ENCODE measurements at regions not wholly inside any gene's neighbourhood (a gene's known extent, or its start where the extent isn't known, plus 50 kb on each side); places are given as distances from the start of the nearest gene placed in this dataset.

DNA sequence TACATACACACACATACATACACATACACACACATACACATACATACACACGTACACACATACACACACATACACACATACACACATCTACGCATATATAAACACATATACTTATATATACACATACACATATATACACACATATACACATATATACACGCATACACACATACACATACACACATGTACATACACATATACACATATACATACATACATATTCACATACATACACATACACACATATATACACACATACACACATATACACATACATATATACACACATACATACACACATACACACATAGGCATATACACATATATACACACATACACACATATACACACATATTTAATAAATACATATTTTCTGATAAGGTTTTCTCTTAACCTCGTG lies 324.0 kb downstream of the RPS6KC1 start:
- DNase-seq = no peak

DNA sequence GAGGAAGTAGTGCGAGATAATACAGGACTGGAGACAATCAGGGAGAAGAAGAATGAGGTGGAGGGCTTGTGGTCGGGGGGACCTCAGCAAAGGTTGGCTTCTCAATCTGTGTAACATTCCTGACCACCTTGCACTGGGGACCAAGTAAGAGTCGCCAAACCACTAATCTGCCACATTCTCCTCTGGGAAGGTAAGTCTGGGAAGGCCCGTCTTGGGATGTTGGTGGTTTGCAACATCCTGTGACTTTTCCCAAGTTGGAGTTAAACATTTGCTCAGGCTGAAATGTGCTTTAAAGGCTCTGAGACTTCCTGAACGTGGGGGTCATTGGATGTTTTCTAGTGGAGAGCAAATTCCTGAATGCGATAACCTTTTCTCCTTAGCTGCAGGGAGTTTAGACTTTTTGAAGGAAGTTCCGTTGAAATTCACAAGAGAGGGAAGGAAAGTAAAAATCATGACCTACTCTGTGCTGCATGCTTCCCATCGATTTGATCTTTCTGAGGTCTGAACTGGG lies 325.9 kb downstream of the RPS6KC1 start:
- no peak for DNase-seq

DNA sequence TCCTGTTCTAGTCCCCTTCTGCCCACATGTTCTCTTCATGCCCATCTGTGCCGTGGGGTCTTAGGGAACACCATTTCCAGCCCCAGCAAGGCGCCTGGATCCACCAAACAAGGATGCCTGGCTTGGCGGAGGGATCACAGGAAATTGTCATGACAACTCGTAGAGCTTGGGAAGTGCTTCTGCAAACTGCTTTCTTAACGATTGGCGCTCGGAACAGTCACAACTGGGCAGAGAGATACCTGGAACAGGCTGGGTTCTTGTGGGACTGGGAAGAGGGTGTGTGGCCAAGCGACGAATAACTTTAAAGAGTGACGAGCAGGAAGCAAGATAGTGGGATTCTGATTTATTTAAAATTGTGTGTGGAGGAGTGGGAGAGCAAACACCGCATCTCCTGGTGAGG lies 329.8 kb downstream of the RPS6KC1 start:
- DNase-seq = no peak

DNA sequence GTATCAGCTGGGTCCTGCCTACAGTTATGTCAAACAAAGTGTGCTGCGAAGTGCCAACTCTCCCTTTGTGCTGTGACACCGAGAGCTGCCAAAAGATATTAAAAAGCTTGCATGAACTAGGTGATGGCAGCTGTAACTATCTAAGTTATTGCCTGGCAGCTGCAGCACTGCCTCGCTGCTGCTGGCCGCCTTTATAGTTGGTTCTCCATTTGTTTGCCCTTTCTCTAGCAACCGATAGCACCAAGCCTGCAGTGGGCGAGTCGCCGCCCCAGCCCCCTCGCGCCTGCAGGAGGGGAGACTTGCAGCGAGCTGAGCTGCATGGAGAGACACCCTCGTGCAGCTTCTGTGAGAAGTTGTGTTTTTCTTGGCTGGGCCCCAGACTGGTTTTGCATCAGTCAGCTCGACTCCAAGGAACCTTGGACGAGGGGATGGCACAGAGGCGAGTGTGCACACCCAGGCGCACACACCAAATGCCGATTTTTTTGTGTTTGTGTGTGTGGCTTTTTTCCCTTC lies 330.6 kb downstream of the RPS6KC1 start:
- DNase-seq = no peak

DNA sequence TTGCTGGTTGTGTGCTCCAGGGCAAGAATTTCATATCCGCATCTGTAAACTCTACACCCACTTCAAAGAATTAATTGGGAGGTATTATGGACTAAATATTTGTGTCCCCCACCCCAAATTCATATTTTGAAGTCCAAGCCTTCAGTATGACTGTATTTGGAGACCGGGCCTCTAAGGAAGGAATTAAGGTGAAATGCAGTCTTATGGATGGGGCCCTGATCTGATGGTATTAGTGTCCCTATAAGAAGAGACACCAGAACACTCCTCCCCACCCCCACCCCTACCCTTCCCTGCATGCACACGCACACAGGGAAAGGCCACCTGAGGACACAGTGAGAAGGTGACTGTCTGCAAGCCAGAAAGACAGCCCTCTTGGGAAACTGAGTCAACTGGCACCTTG lies 332.4 kb downstream of the RPS6KC1 start:
- DNase-seq = no peak

DNA sequence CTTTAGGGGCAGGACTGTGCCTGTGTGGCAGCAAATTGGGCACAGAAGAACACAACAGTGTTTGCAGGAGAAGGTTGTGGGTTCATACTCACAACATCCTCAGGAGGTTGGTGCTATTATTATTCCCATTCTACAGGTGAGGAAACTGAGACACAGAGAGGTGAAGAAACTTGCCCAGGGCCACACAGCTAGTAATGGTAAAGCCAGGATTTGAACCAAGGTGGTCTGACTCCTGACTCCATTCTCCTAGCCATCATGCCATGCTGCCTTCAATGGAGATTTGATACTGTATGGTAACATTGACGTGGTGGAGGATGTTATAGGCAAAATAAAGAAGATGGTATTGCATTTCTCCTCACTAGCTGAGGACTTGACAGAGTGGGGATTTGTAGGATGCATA lies 334.2 kb downstream of the RPS6KC1 start:
- no peak for DNase-seq

DNA sequence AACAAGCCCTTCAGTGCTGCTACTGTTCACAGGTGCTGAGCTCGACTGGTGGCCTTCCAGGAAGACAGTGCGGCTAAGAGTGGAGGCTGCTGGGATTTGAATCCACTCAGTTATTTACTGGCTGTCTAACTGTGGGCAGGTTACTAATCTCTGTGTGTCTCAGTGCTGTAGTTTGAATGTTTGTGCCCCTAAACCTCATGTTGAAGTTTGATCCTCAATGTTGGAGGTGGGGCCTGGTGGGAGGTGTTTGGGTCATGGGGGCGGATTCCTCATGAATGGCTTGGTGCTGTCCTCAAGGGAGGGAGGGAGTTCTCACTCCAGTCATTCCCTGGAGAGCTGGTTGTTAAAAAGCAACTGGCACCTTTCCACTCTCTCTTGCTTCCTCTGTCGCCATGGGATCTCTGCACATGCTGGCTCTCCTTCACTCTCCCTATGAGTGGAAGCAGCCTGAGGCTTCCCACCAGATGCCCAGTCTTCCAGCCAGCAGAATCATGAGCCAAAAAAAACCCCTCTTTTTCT lies 334.8 kb downstream of the RPS6KC1 start:
- DNase-seq = no peak

DNA sequence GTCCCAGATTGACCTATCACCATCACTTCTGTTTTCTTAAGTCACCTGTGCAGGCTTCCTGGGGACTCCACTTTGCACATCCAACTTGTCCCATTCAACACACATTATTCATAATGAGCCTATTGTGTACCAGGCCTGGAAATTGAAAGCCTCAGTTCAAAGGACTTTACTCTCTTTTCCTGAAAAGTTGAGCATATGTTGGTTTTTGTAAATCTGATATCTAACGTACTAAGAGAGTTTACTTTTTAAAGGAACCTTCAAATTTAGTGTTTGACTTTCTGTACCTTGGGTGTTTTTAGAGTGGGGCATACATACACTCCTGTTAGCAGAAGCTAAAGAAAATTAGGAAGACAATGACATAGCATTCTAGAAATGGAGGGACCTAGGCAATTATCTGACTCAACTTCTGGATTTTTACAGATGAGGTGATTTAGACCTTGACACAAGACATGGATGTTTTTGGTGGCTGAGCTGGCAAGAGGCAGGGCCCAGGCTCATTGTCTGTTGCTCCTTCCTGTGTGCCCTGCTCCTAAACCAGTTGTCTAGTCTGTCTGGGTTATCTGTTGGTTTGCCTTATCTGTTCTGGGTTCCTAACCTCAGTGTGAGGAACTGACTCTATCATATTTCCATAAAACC lies 336.5 kb downstream of the RPS6KC1 start:
- no peak for DNase-seq

DNA sequence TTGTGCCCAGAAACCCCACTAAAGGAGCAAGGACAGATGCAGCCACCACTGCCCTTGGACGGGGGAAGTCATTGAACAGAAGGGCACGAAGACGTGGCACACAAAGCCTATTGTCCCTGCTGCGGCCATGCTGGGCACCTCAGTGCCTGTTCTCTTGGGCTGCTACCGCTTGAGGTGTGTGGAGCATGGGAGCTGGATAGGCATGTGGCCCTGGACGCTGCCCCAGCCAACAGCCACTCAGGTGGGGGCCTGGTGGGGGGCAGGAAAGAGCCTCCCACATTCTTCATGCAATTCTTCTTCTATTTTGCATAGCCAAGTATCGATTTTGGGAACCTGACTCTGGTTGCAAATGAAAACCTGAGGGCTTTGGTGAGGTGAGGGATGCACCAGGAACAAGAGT lies 337.2 kb downstream of the RPS6KC1 start:
- DNase-seq = no peak

DNA sequence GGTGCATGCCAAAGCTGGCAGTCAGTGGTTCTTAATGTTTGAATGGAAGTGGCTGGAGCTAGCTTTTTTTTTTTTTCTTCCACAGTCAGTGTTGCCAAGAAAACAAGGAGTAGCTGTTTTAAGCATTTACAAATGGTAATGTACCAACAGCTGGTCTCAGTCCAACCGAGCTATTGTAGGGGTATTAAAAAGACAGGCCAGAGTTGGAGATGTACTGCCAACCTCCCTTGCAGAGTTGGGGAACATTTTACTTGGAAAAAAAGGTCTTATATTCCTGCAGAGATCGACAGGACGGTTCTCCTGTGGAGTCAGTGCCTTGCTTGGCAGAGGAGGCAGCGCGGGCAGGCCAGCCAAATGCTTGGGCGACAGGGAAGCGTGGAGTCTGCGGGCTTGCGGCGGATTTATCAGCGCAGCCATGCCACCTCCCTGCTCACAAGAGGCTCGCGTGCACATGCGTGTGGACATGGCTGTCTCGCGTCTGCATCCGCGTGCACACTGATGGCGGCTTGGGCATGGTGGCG lies 338.1 kb downstream of the RPS6KC1 start:
- no peak for DNase-seq

DNA sequence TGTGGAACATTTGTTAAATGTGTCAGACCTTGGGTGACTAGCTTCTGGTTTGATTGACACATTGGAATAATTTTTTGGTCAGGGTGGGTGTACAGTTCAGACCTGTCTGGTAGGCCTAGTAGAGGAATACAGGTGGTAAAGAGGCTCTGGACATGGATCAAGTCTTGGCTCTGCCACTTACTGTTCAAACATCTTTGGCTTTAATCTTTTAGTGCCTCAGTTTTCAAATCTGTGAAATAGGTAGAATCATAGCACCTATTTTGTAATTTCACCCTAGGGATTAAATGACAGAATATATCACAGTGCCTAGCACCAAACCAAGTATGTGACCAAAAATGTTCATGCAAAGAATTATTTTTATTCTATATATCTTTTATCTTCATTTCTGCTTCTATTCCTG lies 340.4 kb downstream of the RPS6KC1 start:
- no peak for DNase-seq

DNA sequence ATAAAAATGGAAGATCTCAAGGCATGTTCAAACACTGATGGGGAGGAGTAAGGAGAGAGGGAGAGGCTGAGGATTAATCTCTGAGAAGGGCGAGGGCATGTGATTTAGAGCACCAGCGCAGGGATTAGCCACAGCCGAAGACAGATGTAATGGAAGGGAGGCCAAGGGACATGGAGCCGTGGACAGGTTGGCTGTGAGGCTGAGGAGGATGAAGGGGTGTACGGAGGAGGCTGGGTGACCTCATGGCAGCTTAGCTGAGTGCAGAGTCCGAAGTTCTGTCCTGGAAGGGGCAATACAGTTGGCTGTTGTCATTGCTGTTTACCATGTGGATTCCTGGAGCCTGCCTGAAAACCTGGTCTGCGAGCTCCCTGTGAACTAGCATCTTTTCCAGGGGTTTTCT lies 342.8 kb downstream of the RPS6KC1 start:
- no peak for DNase-seq

DNA sequence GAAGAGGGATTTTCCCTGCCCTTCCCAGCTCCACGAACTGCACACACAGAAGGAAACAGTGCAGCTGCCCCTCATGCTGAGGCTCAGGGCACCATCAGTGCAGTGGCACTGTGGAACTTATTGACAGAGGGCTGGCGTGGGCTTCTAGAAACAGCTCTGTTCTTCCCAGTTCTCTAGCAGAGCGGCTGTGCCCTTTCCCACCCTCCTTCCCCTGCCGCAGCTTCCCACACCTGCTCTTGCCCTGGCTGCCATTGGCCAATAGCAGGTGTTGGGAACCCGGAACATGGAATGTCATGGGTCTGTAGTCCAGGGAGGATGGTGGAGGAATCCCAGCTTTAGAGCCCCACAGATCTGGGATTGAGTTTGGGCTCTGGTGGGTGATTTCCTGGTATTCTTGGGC lies 343.8 kb downstream of the RPS6KC1 start:
- no peak for DNase-seq

DNA sequence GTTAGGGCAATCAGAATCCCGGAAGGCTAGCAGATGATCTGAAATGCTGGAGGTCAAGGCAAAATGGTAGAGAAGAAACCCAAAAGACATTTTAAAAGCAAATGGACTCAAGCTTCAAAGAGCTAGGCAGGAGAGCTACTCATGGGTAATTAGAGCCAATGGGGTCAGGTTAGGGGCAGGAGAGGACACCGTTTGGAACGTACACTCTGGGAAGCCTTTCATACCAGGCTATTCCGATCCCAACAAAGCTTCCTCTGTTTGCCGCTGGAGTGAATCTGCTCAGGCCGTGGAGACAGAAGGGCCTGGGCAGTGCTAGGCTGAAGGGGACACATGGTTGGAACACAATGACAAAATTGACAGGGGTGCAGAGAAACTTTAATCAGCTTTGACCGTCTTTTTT lies 346.6 kb downstream of the RPS6KC1 start:
- DNase-seq = no peak

DNA sequence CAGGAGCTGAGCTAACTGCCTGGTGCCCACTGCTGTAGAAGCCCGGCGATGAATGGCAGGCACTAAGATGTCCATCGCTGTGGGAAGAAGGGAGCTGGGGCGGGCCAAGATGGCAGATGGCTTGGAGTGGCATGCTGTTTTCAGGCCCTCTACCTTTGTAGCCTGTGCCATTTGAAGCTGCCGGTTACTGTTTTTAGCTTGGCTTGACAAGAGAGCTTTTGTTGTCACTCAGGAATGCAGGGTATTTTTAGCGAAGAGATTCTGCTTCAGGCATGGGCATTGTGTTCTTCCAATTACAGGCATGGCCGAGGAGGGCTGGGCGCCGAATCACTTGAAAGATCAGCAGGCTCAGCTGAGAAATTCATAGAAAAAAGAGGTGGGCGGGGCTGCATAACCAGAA lies 348.7 kb downstream of the RPS6KC1 start:
- no peak for DNase-seq

DNA sequence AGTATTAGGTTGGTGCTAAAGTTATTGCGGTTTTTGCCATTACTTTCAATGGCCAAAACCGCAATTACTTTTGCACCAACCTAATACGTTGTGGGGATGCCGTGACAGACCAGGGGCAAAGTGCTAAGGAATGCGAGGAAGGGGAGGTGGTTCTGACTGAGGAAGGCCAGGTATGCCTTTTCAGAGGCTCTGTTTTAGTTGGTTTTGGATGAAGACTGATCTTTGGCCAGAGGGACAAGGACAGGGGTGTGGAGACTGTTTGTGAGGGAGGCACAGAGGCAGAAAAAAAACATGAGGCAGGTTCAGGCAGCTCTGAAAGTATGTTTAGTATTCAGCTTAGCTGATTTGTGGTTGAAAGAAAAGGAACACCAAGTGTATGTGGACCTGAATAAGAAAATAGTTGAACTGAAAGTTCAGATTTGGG lies 358.2 kb downstream of the RPS6KC1 start:
- no peak for DNase-seq

DNA sequence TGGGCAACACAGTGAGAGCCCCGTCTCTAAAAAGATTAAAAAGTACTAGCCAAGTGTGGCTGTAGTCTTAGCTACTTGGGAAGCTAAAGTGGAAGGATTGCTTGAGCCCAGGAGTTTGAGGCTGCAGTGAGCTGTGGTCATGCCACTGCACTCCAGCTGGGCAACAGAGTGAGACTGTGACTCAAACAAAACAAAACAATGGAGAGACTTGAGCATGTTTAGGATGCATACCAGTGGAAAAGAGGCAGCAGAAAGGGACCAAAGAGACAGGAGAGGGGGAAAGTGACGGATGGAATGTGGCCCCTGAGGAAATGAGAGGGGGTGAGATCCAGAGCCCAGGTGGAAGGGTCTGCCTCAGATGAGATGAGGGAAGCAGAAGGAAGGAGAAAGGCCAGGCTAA lies 358.9 kb downstream of the RPS6KC1 start:
- DNase-seq = no peak

DNA sequence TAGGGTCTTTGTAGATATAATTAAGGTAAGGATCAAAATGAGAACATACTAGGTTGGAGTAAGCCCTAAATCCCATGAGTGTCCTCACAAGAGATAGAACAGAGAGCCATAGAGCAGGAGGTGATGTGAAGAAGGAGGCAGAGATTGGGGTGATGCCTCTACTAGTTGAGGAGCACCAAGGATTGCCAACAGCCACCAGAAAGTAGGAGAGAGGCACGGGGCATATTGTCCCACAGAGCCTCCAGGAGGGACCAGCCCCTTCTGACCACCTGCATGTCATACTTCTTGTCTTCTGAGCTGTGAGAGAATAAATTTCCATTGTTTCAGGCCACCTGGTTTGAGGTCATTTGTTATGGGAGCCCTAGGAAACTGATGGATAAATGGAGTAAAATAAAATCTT lies 363.3 kb downstream of the RPS6KC1 start:
- no peak for DNase-seq

DNA sequence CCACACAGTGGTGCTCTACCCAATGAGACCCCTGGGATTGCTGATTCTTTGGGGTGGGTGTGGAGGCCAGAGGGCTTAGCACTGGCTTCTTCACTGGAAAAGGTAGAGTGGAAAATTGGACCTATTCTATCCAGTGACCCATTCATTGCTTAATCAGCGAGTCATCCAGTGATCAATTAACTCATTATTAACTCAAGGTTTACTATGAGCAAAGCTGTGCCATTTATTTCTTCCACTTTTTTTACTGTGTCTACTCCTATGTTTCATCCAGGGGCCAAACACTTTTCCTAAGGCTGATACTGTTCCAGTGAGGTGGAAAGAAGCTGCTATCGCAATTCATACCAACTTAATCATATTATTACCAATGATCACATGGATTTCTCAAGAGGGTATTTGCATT lies 363.9 kb downstream of the RPS6KC1 start:
- DNase-seq = no peak

DNA sequence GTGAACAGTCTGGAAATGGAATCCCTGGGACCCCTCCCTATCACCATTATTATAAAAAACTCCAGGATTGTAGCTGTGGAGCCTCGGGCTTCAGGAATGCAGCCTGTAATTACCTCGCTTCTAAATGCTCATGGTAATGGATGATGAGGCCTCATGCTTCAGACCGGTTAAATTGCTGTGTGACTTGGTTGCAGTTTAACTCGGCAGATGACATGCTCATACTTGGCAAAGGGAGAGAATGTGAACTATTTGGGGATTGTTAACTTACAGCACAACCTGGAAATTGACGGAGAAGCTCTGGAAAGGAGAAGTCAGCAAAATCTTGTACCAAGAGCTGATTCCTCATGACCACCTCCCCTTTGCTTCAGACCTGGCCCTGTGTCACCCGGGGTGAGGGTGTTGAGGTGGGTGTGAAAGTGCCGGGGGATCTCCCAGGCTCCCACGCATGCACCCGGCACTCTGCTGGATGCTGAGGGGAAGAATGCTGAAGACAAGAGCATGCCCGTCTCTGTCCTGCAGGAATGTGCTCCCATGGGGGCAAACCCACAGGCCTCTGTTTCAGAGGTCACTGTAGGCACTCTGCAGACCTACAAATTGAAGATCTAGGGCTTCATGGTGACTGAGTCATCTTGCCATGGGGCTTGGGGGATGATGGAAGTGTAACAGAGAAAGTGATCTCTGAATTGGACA lies 364.8 kb downstream of the RPS6KC1 start:
- DNase-seq = no peak

DNA sequence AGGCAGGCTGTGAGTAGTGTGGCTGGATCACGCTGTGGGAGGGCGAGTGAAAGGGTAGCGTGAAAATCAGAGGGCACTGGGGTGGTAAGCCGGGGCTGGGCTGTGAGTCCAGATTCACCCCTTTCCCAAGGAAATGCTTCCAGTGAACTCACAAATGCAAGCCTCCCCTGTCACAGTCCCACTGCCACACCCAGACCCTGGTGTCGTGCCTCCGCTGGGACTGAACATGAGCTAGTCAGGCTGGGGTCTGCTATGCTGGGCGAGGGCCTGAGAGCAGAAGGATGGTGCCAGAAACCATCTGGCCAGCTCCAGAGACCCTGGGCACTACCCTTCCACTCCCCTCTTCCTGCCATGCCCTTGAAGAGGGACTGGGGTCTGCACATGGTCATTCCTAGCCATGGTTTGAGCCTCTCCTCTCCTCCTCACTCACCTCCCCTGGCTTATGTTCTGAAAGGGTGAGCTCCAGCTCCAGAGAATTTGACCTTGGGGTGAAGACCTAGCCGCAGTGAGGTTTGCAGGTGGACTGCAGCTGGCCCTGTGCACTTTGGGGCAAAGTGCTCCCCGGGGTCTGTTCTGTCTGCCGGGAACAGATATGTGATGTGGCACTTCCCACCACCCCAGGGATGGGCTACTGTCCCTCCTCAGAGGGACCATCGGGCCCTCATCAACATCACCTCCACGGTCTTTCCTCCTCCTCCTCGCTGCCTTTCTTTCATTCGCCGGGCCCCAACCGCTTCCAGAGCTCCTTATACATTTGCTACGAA lies 365.6 kb downstream of the RPS6KC1 start:
- DNase-seq = no peak

DNA sequence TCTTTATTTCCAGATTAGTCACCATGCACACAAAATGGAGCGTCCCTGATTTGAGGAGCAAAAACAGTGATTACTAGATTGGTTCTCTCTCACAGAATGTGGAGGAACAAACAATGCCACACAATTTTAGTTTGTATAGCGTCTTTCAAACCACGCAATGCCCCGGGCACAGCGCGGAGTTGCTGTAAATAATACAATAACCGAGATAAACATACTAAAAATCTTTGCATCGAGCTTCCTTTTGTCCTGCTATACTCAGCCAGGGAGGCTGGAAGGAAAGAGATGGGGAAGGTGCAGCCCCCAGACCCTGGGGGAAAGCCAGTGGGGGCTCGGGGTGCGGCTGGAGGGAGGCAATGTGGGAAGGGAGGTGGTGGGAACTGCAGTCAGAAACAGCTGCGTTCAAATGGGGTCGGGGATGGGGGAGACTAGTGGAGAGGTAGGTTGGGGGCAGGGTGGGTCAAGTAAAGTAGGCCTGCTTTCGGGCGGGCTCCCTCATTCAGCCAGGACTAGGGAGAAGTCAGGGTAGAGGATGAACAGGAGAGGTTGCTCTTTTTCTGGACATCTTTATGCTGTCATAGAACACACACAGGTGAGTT lies 366.3 kb downstream of the RPS6KC1 start:
- no peak for DNase-seq

DNA sequence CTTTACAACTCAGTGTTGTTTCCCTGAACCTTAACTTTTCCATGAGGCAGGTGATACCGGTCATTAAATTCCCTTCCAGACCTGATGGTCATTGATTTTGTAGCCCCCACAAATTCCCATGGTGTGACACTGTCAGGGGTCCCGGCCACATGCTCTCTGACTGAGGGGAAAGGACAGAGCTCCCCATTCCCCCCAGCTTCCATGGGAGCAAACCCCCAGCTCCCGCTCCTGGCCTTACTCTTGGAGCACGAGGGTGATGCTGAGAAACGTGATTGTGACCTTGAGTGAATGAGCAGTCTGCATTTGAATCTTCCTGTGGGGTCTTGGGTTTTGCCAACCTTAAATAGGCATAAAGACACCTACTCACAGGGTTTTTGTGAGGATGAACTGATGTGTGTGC lies 366.8 kb downstream of the RPS6KC1 start:
- DNase-seq = no peak

Data from RPMI8226 (cell line).